ENCODE measurements at regions not wholly inside any gene's neighbourhood (a gene's known extent, or its start where the extent isn't known, plus 50 kb on each side); places are given as distances from the start of the nearest gene placed in this dataset.

DNA sequence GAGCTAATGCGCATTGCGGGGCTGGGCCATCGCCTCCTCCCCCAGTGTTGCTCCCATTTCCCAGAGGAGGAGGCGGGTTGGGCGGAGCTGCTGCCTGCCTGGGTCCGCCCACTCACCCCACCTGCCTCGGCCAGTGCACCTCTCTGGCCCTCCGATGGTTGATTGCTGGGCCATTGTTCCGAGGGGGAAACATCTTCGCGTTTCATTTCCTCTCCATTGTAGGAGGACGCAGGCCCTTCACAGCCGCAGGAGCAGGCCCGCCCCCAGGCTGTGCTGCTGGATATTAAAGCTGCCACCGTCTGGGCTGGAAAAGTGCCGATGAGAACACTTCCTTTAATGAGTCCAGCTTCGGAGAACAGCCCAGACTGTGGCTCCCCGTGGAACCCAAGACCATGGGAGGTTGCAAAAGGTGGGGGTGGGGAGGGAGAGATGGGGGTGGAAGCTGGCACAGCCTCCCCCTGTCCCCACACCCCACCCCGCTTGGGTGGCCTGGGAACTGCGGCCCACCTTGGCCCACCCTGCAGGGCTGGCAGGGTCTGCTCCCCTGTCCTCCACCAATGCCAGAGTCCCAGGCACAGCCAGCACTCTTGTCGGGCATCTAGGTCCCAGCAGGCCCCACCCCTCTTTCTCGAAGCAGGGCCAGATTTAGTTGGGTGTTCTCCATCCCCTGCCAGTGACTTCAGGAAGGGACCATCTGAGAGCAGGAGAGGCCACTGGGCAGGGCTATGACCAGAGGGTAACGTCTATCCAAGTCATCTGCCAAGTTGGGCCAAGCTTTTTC, 96.6 kb downstream of the ADRA2C start:
- TF ChIP-seq CTCF (IDR thresholded peaks at IDR 0.05; ENCODE audit: insufficient read depth, low read depth, low read length), result no peak
- no peak for DNase-seq (ENCODE audit: low read depth)
- H3K4me3 ChIP-seq (ENCODE audit: low read depth, low read length), result no peak overlapping the region

- no peak for DNase-seq (ENCODE audit: low read depth)
Observed at GRCh38 chr4:3863841-3864741, 97.9 kb downstream of the ADRA2C start.

DNA sequence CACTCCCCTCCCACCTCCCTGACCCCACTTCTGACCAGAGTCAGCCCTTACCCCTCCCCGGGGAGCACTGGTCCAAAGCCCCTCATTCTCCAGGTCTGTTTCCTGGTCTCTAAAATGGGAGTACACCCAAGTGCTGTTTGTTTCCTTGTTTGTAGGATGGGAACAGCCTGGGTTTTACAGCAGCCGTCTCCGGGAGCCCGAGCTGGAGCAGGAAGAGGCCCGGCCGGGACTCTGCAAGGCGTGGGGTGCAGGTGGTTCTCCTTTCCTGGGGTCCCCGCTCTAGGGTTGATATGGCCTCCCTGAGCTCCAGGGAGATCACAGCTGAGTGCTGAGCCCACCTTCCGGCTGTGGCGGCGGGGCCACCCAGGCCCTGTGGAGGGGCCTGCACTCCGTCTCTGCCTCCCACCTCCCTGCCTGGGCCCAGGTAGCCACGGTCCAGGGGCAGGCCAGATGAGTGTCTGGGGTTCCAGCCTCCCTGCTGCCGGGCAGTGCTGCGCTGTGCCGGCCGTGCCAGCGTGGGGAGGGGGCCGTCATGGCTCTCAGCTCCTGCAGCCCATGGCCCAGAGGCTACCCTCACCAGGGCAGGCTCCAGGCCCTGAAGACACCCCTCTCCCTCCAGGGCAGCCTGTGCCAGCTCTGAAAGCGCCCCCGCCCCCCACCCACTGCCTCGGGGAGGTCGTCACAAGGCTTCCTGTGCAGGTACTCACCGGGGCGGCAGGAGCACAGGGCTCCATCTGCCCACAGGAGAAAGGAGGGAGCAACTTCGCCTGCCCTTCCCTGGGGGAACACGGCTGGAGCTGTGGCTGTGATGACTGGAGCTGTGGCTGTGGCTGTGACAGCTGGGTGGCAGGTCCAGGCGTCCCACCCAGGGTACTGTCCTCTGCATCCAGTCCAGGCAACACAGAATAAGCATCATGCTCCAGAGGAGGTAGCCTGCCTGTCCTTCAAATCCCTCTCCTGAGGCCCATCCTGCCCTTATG, 98.8 kb downstream of the ADRA2C start:
- no peak for TF ChIP-seq CTCF (IDR thresholded peaks at IDR 0.05; ENCODE audit: insufficient read depth, low read depth, low read length)
- H3K4me3 ChIP-seq (ENCODE audit: low read depth, low read length), result no peak overlapping the region
- no peak for DNase-seq (ENCODE audit: low read depth)

More at GRCh38 chr4:3863841-3864741, 97.9 kb downstream of the ADRA2C start:
- TF ChIP-seq CTCF (IDR thresholded peaks at IDR 0.05; ENCODE audit: insufficient read depth, low read depth, low read length), result no peak
- H3K4me3 ChIP-seq (ENCODE audit: low read depth, low read length), result no peak overlapping the region

GRCh38 chr4:3865986-3866812, 100.0 kb downstream of the ADRA2C start:
- DNase-seq (ENCODE audit: low read depth), result no peak
- TF ChIP-seq CTCF (IDR thresholded peaks at IDR 0.05; ENCODE audit: insufficient read depth, low read depth, low read length), result no peak

DNA sequence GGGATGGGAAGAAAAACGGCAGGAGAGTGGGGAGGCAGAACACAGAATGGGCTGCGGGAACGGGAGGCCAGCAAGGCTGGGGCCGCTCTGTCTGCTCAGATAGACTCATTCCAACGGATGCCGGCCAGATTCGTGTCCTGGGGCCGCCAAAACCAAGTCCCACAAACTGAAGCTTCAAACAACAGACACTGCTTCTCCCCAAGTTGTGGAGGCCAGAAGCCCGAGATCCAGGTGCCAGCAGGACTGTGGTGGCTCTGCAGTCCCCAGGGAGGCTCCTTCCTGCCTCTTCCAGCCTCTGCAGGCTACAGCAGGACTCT, 100.6 kb downstream of the ADRA2C start:
- no peak for DNase-seq (ENCODE audit: low read depth)
- no peak for TF ChIP-seq CTCF (IDR thresholded peaks at IDR 0.05; ENCODE audit: insufficient read depth, low read depth, low read length)
- no peak overlapping the region for H3K4me3 ChIP-seq (ENCODE audit: low read depth, low read length)

More at GRCh38 chr4:3865986-3866812, 100.0 kb downstream of the ADRA2C start:
- no peak overlapping the region for H3K4me3 ChIP-seq (ENCODE audit: low read depth, low read length)

Measured in fibroblast of villous mesenchyme (primary cell).